ENCODE measurements at regions not wholly inside any gene's neighbourhood (a gene's known extent, or its start where the extent isn't known, plus 50 kb on each side); places are given as distances from the start of the nearest gene placed in this dataset.

DNA sequence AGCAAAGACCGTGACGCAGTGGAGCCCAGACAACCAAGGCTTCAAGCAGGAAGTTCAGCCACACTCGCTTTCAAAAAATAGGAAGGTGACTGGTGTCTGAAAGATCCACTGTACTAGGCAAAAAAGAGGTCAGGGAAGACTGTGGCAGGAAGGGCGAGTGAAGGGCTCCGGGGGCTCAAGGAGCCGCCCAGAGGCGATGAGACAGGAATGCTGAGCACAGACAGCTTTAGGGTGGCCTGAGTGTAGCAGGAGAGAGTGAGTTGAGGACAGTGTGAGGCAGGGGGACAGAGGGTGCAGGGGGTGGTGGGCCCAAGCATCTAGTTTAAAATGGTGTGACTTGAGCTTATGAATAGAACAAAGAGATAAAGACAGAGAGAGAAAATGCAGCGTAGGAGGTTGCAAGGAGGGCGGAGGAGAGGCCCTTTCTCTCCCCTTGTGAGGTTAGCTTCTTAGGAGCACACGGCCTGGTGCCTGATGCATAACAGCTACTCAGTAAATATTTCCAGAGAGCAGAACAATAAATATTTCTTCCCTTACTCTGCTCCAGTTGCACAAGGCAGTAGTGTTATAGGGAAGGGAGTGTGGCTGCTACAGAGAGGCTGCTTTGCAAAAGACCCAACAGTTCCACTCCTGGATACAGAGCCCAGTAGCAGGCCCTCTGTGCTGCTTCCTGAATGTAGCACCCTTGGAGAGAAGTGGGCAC, 789.7 kb upstream of the RAB6C start:
- H3K27ac ChIP-seq (ENCODE audit: insufficient read depth, low read length): no peak overlapping the region
- H3K36me3 ChIP-seq (ENCODE audit: control insufficient read depth, insufficient read depth, low read length): no peaks in the 10 kb centered on the region
- H2AFZ ChIP-seq (ENCODE audit: low read length): no peak overlapping the region
- no peak overlapping the region for H3K4me2 ChIP-seq (ENCODE audit: extremely low read depth, insufficient read depth, low read length)
- H3K4me1 ChIP-seq (ENCODE audit: control insufficient read depth, extremely low read depth, insufficient read depth, low read length): no peaks in the 10 kb centered on the region
- no peak overlapping the region for H3K9ac ChIP-seq (ENCODE audit: insufficient read depth, low read length)
- TF ChIP-seq EZH2 (IDR thresholded peaks at IDR 0.05; ENCODE audit: low read length, missing control alignments): no peak
- TF ChIP-seq, protein P1, sequence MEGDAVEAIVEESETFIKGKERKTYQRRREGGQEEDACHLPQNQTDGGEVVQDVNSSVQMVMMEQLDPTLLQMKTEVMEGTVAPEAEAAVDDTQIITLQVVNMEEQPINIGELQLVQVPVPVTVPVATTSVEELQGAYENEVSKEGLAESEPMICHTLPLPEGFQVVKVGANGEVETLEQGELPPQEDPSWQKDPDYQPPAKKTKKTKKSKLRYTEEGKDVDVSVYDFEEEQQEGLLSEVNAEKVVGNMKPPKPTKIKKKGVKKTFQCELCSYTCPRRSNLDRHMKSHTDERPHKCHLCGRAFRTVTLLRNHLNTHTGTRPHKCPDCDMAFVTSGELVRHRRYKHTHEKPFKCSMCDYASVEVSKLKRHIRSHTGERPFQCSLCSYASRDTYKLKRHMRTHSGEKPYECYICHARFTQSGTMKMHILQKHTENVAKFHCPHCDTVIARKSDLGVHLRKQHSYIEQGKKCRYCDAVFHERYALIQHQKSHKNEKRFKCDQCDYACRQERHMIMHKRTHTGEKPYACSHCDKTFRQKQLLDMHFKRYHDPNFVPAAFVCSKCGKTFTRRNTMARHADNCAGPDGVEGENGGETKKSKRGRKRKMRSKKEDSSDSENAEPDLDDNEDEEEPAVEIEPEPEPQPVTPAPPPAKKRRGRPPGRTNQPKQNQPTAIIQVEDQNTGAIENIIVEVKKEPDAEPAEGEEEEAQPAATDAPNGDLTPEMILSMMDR (conservative IDR thresholded peaks at IDR 0.05 in 1 of 2, IDR thresholded peaks at IDR 0.05 in 1 of 2; ENCODE audit: low read depth in 1 of 2, low read length in 2 of 2): no peak
- DNase-seq (ENCODE audit: low read depth in 2 of 2): no peak
- H3K79me2 ChIP-seq (ENCODE audit: control insufficient read depth, insufficient read depth, low read length): no peaks in the 10 kb centered on the region
- no peaks in the 10 kb centered on the region for H3K9me3 ChIP-seq (ENCODE audit: control insufficient read depth, insufficient read depth, low read depth, low read length)
- no peak overlapping the region for H3K4me3 ChIP-seq (replicated peaks in 1 of 4; ENCODE audit: control extremely low read depth in 1 of 4, insufficient read depth in 1 of 4, low read depth in 3 of 4, low read length in 4 of 4)
- no peaks in the 10 kb centered on the region for H4K20me1 ChIP-seq (ENCODE audit: control insufficient read depth, extremely low read depth, insufficient read depth, low read length)
- no peaks in the 10 kb centered on the region for H3K27me3 ChIP-seq (ENCODE audit: control insufficient read depth, insufficient read depth, low read length)

DNA sequence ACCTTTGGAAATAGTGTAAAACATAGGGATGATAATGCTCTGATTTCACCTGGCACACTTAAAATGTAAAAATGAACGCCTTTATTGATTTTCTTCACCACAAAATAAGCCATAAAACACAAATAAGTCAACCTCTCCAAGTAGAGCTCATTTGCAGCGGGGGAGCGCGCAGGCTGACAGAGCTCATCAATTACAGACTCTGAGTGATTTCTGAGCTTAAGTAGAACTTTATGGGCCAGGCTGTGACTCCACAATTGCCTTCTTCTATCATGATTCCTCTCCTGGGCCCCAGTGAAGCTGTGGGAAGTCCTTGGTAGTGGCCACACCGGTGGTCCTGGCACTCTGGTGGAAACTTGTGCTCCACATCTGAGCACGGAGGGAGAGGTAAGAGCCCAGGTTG, 789.0 kb upstream of the RAB6C start:
- no peak overlapping the region for H3K9ac ChIP-seq (ENCODE audit: insufficient read depth, low read length)
- H3K4me2 ChIP-seq (ENCODE audit: extremely low read depth, insufficient read depth, low read length): no peak overlapping the region
- H3K27ac ChIP-seq (ENCODE audit: insufficient read depth, low read length): no peak overlapping the region
- no peaks in the 10 kb centered on the region for H3K27me3 ChIP-seq (ENCODE audit: control insufficient read depth, insufficient read depth, low read length)
- H4K20me1 ChIP-seq (ENCODE audit: control insufficient read depth, extremely low read depth, insufficient read depth, low read length): no peaks in the 10 kb centered on the region
- no peak overlapping the region for H2AFZ ChIP-seq (ENCODE audit: low read length)
- TF ChIP-seq EZH2 (IDR thresholded peaks at IDR 0.05; ENCODE audit: low read length, missing control alignments): no peak
- TF ChIP-seq, protein P1 (conservative IDR thresholded peaks at IDR 0.05 in 1 of 2, IDR thresholded peaks at IDR 0.05 in 1 of 2; ENCODE audit: low read depth in 1 of 2, low read length in 2 of 2): no peak
- H3K4me1 ChIP-seq (ENCODE audit: control insufficient read depth, extremely low read depth, insufficient read depth, low read length): no peaks in the 10 kb centered on the region
- no peak for DNase-seq (ENCODE audit: low read depth in 2 of 2)
- no peak overlapping the region for H3K4me3 ChIP-seq (replicated peaks in 1 of 4; ENCODE audit: control extremely low read depth in 1 of 4, insufficient read depth in 1 of 4, low read depth in 3 of 4, low read length in 4 of 4)
- H3K9me3 ChIP-seq (ENCODE audit: control insufficient read depth, insufficient read depth, low read depth, low read length): no peaks in the 10 kb centered on the region
- H3K79me2 ChIP-seq (ENCODE audit: control insufficient read depth, insufficient read depth, low read length): no peaks in the 10 kb centered on the region
- no peaks in the 10 kb centered on the region for H3K36me3 ChIP-seq (ENCODE audit: control insufficient read depth, insufficient read depth, low read length)

DNA sequence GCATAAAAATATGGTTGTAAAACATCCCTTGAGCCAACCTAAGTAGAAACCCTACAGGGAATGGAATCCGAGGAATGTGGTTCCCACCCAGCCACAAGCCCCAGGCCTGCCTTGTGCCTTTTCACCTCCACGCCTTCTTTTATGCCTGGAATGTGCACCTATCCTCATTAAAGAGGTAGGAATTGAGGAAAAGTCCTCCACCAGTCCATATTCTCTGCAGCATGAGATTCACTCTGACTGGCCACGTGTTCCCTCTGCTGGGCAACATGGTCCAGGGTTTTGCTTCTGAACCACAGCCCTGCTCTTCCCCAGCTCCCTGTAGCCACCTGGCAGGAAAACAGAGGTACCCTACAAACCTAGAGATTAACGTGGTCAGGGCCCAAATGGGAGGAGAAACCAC, 787.9 kb upstream of the RAB6C start:
- no peaks in the 10 kb centered on the region for H3K79me2 ChIP-seq (ENCODE audit: control insufficient read depth, insufficient read depth, low read length)
- H3K4me1 ChIP-seq (ENCODE audit: control insufficient read depth, extremely low read depth, insufficient read depth, low read length): no peaks in the 10 kb centered on the region
- no peak overlapping the region for H3K4me3 ChIP-seq (replicated peaks in 1 of 4; ENCODE audit: control extremely low read depth in 1 of 4, insufficient read depth in 1 of 4, low read depth in 3 of 4, low read length in 4 of 4)
- no peak for DNase-seq (ENCODE audit: low read depth in 2 of 2)
- TF ChIP-seq, protein P1 (conservative IDR thresholded peaks at IDR 0.05 in 1 of 2, IDR thresholded peaks at IDR 0.05 in 1 of 2; ENCODE audit: low read depth in 1 of 2, low read length in 2 of 2): no peak
- TF ChIP-seq EZH2 (IDR thresholded peaks at IDR 0.05; ENCODE audit: low read length, missing control alignments): no peak
- no peaks in the 10 kb centered on the region for H4K20me1 ChIP-seq (ENCODE audit: control insufficient read depth, extremely low read depth, insufficient read depth, low read length)
- H3K4me2 ChIP-seq (ENCODE audit: extremely low read depth, insufficient read depth, low read length): no peak overlapping the region
- H2AFZ ChIP-seq (ENCODE audit: low read length): no peak overlapping the region
- no peaks in the 10 kb centered on the region for H3K27me3 ChIP-seq (ENCODE audit: control insufficient read depth, insufficient read depth, low read length)
- no peaks in the 10 kb centered on the region for H3K36me3 ChIP-seq (ENCODE audit: control insufficient read depth, insufficient read depth, low read length)
- H3K9me3 ChIP-seq (ENCODE audit: control insufficient read depth, insufficient read depth, low read depth, low read length): no peaks in the 10 kb centered on the region
- H3K9ac ChIP-seq (ENCODE audit: insufficient read depth, low read length): no peak overlapping the region
- H3K27ac ChIP-seq (ENCODE audit: insufficient read depth, low read length): no peak overlapping the region
